Left colon (tissue), 2 donors: ENCODE measurements at regions not wholly inside any gene's neighbourhood (a gene's known extent, or its start where the extent isn't known, plus 50 kb on each side); places are given as distances from the start of the nearest gene placed in this dataset.
A peak's percentile ranks its signal among the peaks of the same experiment; 100 is the strongest.

Experiments used
- ATAC-seq: fragments of 200-7000 bp; cut with Tn5 transposase; one replicate; pipeline ENCODE4 v1.9.1; 2020; ENCODE audit warnings: mild to moderate bottlenecking, moderate library complexity
- DNase-seq, 2 donors: peaks; one replicate each; pipeline ENCODE4 v3.0.0-alpha.2; 2020
- intact Hi-C, 2 donors: fragments of 100-400 bp; cut with DNase I in 1 of 2; cut with micrococcal nuclease in 1 of 2; formaldehyde crosslinking; loops; one replicate each; pipeline versions ENCODE4 v1.11.2 to v1.14.0; 2022; cut with DNase I, micrococcal nuclease
- donor health status: DM: no; HTN: no; CAD: no.
- donor health status: DM: yes; HTN: yes; CAD: no.

DNA sequence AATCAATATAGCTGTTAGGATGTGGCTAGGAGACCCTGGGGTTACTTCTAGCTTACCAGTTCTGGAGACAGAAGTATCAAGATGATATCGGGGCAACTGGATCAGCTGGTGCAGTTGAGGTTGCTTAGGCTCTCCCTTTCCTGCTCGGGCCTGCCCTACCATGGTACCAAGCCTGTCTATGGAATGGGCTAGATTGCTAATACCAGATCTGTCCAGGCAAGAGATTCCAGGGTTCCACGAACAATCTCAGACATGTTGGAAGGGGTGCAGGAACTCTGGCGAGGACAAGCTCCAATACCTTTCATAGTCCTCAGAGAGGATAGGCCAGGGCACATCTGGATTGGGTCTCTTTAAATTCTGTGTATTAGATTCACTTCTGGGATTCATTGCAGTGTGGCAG lies 53.8 kb downstream of the ADM start:
- intact Hi-C loops = no loop called here
- no peak for DNase-seq
- ATAC-seq = no peak

GRCh38 chr11:10359171-10359570 lies 54.3 kb downstream of the ADM start:
- DNase-seq (no peak), ATAC-seq (no peak)
- intact Hi-C loops = no loop called here

- ATAC-seq (no peak), DNase-seq (no peak)
- intact Hi-C loops = no loop called here
Measured at GRCh38 chr11:10360835-10361234, 56.0 kb downstream of the ADM start.

GRCh38 chr11:10365045-10365444 lies 60.2 kb downstream of the ADM start:
- intact Hi-C loops = no loop called here
- DNase-seq (no peak), ATAC-seq (peak; percentile 48)

DNA sequence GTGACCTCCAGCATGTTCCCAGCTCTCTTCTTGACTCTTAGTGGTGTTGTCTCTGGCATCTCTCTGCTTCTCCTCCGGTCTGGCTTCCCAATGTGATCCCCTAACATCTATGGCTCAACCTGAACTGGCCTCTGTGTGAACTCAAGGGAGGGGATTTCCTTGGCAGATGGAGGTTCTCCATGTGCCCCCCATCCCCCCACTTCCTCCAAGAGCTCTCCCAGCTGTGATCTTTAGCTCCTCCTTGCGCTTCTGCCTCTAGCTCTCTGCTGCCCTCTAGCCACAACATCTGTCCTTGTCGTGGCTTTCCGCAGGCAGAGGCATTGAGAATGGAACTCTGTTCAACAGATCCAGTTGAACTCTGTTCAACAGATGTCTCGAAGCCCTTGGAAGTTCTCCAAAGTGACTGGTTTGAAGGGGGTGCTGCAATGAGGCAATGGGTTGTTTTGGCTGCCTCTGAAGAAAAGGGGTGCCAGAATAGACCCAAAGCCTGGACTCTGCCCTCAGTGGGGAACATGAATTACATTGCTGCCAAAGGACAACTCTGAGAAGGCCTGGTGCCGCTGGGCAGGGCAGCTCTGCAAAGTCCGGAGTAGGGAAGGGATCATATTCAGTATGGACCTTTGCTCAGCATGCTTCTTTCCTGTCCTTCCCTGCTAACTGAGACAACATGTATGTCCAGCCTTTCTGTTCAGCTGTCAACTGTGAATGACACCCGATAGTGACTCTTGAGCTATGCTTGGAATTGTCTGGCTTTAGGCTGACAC lies 61.9 kb downstream of the ADM start:
- DNase-seq = peak; percentile 82 to 85
- peak; percentile 94 for ATAC-seq
- intact Hi-C loops = no loop called here

DNA sequence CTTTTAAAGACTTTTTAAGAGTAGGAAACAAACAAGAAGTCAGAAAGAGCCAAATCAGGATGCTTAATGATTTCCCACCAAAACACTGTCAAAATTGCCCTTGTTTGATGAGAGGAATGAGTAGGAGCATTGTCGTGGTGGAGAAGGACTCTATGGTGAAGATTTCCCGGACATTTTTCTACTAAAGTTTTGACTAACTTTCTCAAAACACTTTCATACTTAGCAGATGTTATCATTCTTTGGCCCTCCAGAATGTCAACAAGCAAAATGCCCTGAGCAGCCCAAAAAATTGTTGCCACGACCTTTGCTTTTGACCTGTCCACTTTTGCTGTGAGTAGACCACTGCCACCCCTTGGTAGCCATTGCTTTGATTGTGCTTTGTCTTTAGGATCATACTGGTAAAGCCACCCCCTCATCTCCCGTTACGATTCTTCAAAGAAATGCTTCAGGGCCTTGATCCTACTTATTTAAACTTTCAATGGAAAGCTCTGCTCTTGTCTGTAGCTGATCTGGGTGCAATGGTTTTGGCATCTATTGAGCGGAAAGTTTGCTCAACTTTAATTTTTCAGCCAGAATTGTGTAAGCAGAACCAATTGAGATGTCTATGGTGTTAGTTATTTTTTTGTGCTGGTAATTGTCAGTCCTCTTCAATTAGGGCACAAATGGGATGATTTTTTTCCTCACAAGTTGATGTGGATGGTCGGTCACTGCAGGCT lies 67.2 kb downstream of the ADM start:
- no peak for ATAC-seq
- intact Hi-C loops = no loop called here
- DNase-seq = no peak

- intact Hi-C loops = no loop called here
- no peak for DNase-seq
- no peak for ATAC-seq
Measured at GRCh38 chr11:10373340-10373739, 68.5 kb downstream of the ADM start.

GRCh38 chr11:10373929-10374328 lies 69.1 kb downstream of the ADM start:
- intact Hi-C loops = no loop called here
- no peak for ATAC-seq
- DNase-seq = no peak

DNA sequence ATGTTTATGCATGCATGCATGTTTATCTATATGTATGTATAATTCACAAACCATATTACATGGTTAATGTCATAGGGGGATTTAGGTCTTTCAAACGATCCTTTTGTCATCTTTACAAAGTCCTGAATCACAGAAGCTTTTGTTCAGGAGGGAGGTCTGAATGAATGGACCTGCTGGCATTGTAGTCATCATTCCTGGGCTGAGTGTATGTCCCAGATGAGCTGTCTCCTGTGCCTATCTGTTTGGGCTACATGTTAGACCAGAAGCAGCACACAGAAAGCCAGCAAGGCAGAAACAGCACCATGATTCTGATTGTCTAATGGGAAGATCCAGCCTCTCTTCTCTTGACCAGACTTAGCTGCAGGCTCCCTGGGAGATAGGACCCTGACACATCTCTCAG lies 69.5 kb downstream of the ADM start:
- intact Hi-C loops = no loop called here
- ATAC-seq = no peak
- DNase-seq = no peak

- ATAC-seq (no peak), DNase-seq (no peak)
Measured at GRCh38 chr11:10375280-10375971, 70.6 kb downstream of the ADM start.

DNA sequence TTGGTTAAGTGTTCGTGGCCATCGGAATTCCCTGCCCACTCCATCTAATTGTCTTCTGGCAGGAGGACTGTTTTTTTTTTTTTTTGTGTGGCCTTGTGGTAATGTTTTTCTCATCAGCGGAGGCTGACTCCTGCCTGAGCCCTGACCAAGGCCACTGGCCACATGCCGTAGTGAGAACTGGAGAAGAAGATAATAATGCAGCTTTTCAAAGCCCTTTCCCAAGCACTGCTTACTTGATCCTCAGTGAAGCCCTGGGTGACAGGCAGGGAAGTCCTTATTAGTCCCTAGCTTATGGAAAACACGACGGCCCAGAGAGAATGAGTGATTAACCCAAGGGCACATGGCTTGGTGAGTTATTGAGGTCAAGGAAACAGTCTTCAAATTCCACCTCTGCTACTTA lies 71.2 kb downstream of the ADM start:
- DNase-seq = no peak
- ATAC-seq = no peak
- intact Hi-C loops = no loop called here

More at GRCh38 chr11:10375280-10375971, 70.6 kb downstream of the ADM start:
- intact Hi-C loops = no loop called here

DNA sequence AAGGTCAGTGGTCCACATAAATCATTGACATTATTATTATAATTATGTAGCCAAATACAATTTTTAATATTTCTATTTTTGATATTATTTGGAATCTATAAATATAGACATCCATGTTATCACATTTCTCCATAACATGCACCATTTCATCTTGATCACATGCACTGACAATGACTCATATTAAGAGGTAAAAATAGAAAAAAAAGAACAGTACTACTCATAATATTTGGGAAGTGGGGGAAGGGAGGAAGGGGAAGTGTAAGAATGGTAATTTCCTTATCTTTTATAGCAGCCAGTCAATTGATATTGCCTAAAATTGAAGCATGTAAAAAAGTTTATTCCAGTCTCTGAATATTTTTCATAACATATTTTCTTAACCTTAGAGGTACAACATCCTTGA lies 72.3 kb downstream of the ADM start:
- intact Hi-C loops = no loop called here
- DNase-seq (no peak), ATAC-seq (no peak)

GRCh38 chr11:10378362-10378761 lies 73.5 kb downstream of the ADM start:
- intact Hi-C loops = no loop called here
- DNase-seq = no peak
- no peak for ATAC-seq

DNA sequence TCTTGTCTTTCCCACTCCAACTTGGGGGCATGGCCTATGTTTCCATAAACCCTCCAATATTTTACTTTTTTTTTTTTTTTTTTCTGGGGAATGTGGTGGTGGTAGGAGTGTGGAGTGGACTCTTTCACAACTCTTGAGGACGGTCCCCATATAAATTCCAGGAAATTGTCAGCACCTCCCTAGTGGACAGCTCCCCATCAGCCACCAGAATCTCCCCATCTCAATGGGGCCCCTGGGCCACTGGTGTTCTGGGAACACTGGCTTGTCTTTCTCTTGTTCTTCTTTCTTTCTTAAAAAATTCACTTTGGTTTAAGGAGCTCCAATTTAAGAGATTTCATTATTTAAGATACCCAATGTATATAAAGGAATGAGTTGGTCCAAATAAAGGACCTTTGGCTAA lies 74.1 kb downstream of the ADM start:
- ATAC-seq (no peak), DNase-seq (no peak)
- intact Hi-C loops = no loop called here

DNA sequence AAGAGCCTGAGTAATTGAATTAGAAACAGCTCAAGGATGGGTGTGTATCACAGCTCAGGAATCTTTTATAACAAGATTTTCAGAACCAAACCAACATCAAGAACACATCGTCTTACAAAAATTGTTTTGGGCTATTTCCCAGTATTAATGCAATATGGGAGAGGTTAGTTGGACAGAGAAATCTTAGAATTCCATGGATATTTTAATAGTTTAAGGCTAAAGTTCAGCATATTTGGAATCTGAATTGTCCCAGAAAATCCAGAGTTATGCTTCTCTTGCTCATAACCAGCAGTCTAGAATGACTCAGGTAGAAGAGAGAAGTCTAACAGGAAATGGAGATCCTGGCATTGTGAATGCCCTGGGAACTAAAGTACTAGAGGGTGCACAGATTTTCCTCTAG lies 74.6 kb downstream of the ADM start:
- intact Hi-C loops = no loop called here
- no peak for DNase-seq
- ATAC-seq = no peak

- DNase-seq (no peak), ATAC-seq (no peak)
- intact Hi-C loops = no loop called here
Measured at GRCh38 chr11:10379871-10380568, 75.0 kb upstream of the AMPD3 start.

DNA sequence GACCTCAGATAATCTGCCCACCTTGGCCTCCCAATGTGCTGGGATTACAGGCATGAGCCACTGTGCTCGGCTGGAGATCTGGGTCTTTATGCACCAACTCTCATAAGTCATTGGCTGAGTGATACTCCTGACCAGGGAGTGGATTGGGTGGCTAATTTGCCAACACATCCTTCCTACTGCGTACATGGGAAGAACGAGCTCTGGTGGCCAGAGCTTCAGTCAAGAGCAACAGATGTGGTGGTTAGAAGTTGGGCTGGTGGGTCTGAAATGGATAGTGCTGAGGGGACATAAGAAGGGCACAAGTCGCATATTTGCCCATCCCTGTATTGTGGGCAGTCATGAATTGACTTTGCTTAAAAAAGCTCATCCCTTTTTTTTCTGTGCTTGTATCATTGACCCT lies 74.1 kb upstream of the AMPD3 start:
- DNase-seq = no peak

DNA sequence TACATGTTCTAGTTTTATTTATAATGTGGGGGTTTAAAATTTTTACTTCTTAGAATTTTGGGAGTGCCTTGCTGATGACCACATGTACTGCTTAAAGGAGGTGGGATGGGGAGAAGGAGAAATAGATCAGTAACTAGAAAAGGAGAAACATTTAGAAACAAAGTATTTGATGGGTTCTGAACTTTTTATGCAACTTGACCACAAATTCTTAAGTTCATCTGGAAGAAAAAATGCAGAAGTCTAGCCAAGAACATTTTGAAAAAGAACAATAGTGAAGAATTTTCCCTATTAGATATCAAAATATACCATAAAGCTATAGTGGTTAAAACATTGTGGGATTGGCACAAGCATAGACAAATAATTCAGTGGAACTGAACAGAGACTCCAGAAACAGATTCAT lies 73.3 kb upstream of the AMPD3 start:
- no peak for ATAC-seq
- no peak for DNase-seq
- intact Hi-C loops = no loop called here

More for the DNA sequence above, 74.1 kb upstream of the AMPD3 start:
- intact Hi-C loops = no loop called here
- no peak for ATAC-seq

DNA sequence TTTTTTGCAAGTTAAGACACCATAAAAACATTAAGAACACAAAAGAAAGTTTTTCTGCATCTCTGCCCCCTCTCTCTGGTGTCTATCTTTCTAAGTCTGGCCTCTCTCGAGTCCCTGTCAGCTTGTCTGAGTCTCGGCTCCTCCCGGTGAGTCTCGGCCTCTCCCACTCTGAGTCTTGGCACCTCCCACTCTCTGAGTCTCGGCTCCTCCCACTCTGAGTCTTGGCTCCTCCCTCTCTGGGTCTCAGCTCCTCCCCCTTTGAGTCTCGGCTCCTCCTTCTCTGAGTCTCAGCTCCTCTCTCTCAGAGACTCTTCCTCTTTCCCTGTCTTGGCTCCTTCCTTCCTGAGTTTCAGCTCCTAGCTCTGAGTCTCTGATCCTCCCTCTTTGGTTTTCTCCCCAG lies 72.5 kb upstream of the AMPD3 start:
- no peak for ATAC-seq
- DNase-seq = no peak
- intact Hi-C loops = no loop called here

- peak in 1 of 2 donors; percentile 53 for DNase-seq
- ATAC-seq = no peak
- intact Hi-C loops = no loop called here
Measured at GRCh38 chr11:10385696-10386095, 69.4 kb upstream of the AMPD3 start.
